GM21526 (cell line): ENCODE measurements at regions not wholly inside any gene's neighbourhood (a gene's known extent, or its start where the extent isn't known, plus 50 kb on each side); places are given as distances from the start of the nearest gene placed in this dataset.

Experiments
- ATAC-seq: cut with Tn5 transposase; IDR thresholded peaks from one replicate; pipeline ENCODE4 v1.9.1; 2021; ENCODE audit warnings: moderate library complexity; ENCODE audit not compliant: unreplicated experiment, low FRiP score

- ATAC-seq, result peak; percentile 77
These were observed 146.2 kb downstream of the KLF13 start for GRCh38 chr15:31472636-31473384.

GRCh38 chr15:31473385-31474058, 146.9 kb downstream of the KLF13 start:
- ATAC-seq, result no peak

GRCh38 chr15:31474059-31474868, 147.6 kb downstream of the KLF13 start:
- ATAC-seq, result no peak

- no peak for ATAC-seq
These were observed 149.7 kb downstream of the KLF13 start for GRCh38 chr15:31476236-31476810.

- ATAC-seq, result no peak
These were observed 150.2 kb downstream of the KLF13 start for GRCh38 chr15:31476866-31477265.

- no peak for ATAC-seq
These were observed 150.7 kb downstream of the KLF13 start for GRCh38 chr15:31477301-31477700.

- ATAC-seq, result no peak
These were observed 151.4 kb downstream of the KLF13 start for GRCh38 chr15:31477851-31478701.

GRCh38 chr15:31478702-31479221, 152.1 kb downstream of the KLF13 start:
- no peak for ATAC-seq

- no peak for ATAC-seq
These were observed 153.9 kb downstream of the KLF13 start for GRCh38 chr15:31480356-31481025.

- no peak for ATAC-seq
These were observed 154.5 kb downstream of the KLF13 start for GRCh38 chr15:31481142-31481541.

GRCh38 chr15:31482122-31482922, 155.7 kb downstream of the KLF13 start:
- no peak for ATAC-seq

GRCh38 chr15:31483053-31483985, 156.7 kb downstream of the KLF13 start:
- no peak for ATAC-seq

GRCh38 chr15:31483986-31484951, 157.6 kb downstream of the KLF13 start:
- no peak for ATAC-seq

GRCh38 chr15:31484986-31485385, 158.4 kb downstream of the KLF13 start:
- no peak for ATAC-seq

GRCh38 chr15:31485431-31485830, 158.8 kb downstream of the KLF13 start:
- ATAC-seq, result no peak

GRCh38 chr15:31485911-31486461, 159.4 kb downstream of the KLF13 start:
- ATAC-seq, result no peak
